T-helper 1 cell treated with Interleukin-12 subunit alpha and Interleukin-12 subunit beta and Interleukin-4 antibody, amounts not matched to agents 30 μg/mL and 1 μg/mL, for 36 hours (primary cell): ENCODE measurements at regions not wholly inside any gene's neighbourhood (a gene's known extent, or its start where the extent isn't known, plus 50 kb on each side); places are given as distances from the start of the nearest gene placed in this dataset.

Source experiments
- H3K27ac Mint-ChIP-seq: one replicate; pipeline ENCODE4 v1.8.0; 2021; ENCODE audit warnings: mild to moderate bottlenecking, mixed read lengths
- H3K27me3 Mint-ChIP-seq: one replicate; pipeline ENCODE4 v1.8.0; 2021; ENCODE audit warnings: low read depth, mixed read lengths
- H3K36me3 Mint-ChIP-seq: one replicate; pipeline ENCODE4 v1.8.0; 2021; ENCODE audit warnings: low read depth, mixed read lengths
- H3K4me1 Mint-ChIP-seq: one replicate; pipeline ENCODE4 v1.8.0; 2021; ENCODE audit warnings: low read depth, mixed read lengths
- H3K4me3 Mint-ChIP-seq: one replicate; pipeline ENCODE4 v1.8.0; 2021; ENCODE audit warnings: mild to moderate bottlenecking, moderate library complexity, mixed read lengths
- H3K9me3 Mint-ChIP-seq: one replicate; pipeline ENCODE4 v1.8.0; 2021; ENCODE audit warnings: mixed read lengths

DNA sequence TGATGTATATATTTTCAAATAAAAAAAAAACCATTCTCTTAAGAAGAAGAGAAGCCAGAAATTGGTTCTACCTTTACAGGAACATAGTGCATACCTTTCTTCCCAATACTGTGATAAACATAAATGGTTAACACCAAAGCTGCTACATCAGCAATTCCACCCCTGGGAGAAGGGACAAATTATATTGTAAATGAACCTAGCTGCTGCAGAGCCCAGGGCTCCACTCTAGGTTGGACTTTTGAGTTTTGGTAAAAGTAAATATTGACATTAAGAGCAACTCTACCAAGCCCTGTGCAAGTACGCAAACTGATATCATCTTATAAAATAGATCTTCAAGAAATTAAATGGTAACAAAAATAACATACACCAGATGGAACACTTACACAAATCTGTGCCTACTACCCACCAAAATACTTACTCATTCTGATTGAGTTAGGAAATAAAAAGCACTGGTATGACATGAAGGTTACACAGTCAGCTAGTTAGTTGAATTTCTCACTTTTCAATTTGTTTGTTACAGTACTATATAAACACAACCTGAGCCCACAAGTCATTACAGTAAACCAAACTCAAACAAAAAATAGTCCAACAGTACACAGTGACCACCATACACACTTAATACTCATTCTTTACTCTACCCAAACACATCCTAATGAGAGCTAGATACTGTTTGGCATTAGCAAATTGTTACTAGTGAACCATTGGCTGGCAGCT is 223.3 kb upstream of the HEY2 start:
- no peak overlapping the region for H3K27ac Mint-ChIP-seq
- no peaks in the 10 kb centered on the region for H3K9me3 Mint-ChIP-seq
- H3K27me3 Mint-ChIP-seq: peaks cover 23% of the 10 kb centered on the region
- no peaks in the 10 kb centered on the region for H3K36me3 Mint-ChIP-seq
- no peaks in the 10 kb centered on the region for H3K4me1 Mint-ChIP-seq
- H3K4me3 Mint-ChIP-seq: no peak overlapping the region

DNA sequence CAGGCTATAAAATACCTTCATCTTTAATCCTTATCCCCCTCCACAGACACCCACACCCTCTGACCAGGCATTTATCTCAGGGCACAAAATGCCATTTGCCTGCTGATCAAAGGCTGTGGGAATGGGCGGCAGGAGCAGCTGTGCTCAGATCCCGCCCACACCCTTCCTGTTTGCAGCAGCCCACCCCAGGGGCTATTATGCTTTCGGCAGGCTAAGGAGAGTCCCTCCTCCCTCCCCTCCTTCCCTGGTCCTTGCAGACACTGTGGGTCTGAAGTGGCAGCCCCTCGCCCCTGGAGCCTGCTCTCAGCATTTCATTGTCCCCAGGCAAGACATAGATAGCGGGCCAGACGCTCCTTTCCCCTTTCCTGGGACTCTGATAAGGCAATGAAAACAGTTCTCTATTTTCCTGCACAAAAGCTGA is 220.8 kb upstream of the HEY2 start:
- H3K9me3 Mint-ChIP-seq: no peaks in the 10 kb centered on the region
- no peak overlapping the region for H3K27ac Mint-ChIP-seq
- H3K27me3 Mint-ChIP-seq: peaks cover 37% of the 10 kb centered on the region
- no peaks in the 10 kb centered on the region for H3K36me3 Mint-ChIP-seq
- no peak overlapping the region for H3K4me3 Mint-ChIP-seq
- H3K4me1 Mint-ChIP-seq: peaks cover 6% of the 10 kb centered on the region

DNA sequence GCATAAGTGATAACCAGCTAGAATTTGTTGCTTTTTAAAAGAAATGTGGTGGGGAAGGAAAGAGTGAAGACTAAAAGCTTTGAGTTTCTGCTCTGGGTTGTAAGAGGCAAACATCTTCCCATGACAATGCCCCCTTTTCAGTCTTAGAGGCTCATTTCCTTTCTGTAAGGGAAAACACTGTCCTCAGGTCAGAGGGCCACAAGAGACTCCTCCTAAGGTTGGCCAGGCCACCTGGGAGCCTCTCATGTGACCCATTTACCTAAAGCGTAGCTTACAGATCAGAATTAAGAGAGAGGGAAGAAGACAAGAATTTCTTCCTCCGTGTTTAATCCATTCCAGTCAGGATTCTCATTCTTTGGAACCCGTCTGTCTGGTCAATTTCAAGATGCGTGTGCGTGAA is 220.4 kb upstream of the HEY2 start:
- Mint-ChIP-seq H3K27me3 (peaks cover 37% of the 10 kb centered on the region), H3K36me3 (no peaks in the 10 kb centered on the region), H3K4me1 (peaks cover 8% of the 10 kb centered on the region), H3K9me3 (no peaks in the 10 kb centered on the region), H3K4me3 (no peak overlapping the region), H3K27ac (no peak overlapping the region)

DNA sequence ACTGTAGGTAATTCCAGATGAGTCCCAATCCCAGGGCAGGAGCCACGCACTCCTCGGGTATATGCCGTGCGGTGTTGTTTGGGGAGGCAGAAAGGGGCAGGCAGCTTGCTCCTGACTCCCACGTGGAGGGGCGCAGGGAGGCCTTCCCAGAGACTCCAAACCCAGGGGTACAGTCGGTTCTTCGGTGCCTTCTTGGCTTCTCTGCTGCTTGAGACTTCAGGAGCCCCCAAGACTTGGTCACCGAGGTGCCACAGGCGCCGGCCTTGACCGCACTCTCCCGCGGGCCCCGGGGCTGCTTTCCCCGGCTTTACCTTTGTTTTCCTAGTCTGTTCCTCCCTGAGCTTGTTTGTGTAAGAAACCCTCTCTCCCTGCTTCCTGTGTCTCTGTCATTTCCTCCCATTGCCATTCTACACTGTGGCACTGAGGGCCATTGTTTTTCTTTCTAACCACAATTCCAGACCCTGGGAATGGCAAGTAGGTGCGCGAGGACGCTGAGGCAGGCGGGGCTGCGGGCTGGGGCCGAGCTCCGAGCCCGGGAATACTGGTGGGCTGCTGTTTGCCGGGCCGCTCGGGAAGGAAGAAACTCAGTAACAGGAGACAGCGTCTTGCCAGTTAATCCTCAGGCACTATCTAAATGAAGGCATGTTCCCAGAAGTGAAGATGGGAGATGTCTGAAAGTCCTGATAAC is 215.6 kb upstream of the HEY2 start:
- Mint-ChIP-seq H3K4me3 (no peak overlapping the region), H3K9me3 (no peaks in the 10 kb centered on the region), H3K4me1 (peaks cover 10% of the 10 kb centered on the region), H3K27me3 (peaks cover 50% of the 10 kb centered on the region), H3K36me3 (no peaks in the 10 kb centered on the region), H3K27ac (no peak overlapping the region)

DNA sequence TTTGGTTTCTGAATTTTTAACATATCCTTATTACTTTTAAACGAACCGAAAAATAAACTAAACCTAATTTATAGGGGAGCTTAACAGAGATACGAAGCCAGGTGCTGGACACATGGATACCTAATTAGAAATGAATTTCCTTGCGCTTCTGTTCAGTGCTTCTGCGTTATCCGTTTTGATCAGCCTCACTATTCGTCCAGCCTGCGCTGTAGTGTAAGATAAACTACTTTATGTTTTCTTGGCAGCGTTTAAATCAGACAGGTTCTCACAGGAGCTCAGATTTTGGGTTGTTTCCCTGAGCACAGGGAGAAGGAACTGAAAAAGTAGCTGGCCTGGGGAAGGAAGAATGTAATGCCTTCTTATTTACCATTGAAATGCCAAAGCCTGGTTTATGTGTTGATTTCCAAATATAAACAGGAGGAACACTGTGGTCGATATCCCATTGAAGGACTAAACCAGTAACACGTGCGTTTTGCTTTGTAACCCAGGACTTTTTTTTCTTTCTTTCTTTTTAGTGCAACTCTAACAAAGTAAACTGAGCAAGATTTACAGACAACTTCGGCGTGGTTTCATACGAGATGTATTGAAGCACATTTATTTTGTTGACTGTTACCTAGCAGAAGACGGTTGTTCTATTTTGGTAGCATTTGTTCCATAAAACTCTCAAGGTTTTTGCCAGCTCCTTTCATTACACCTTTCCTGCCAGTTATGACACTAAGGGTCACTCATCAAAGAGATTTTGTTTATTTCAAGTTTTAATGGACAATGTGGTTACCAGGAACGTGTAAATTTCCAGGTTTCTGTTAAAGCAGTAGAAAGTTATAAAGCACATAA is 214.8 kb upstream of the HEY2 start:
- peaks cover 42% of the 10 kb centered on the region for H3K27me3 Mint-ChIP-seq
- H3K4me1 Mint-ChIP-seq: peaks cover 10% of the 10 kb centered on the region
- H3K36me3 Mint-ChIP-seq: no peaks in the 10 kb centered on the region
- H3K9me3 Mint-ChIP-seq: no peaks in the 10 kb centered on the region
- no peak overlapping the region for H3K4me3 Mint-ChIP-seq
- H3K27ac Mint-ChIP-seq: no peak overlapping the region

DNA sequence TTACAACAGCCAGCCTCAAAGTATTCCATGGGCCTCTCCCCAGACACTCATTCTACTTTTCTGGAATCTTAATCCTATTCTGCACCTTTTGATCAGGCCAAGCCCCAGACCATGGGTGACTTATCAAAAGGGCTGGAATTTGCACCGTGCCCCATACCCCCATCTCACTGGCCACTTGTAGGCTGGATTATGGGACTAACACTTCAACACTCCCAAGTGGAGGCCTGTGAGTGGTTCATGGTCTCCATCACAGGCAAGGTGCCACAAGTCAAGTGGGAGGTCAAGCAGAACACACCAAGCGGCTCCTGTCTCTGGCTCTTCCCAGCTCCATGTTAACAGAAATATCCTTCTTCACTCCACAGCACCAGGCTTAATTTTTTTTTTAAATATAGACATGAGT is 212.3 kb upstream of the HEY2 start:
- Mint-ChIP-seq H3K36me3 (no peaks in the 10 kb centered on the region), H3K4me1 (peaks cover 10% of the 10 kb centered on the region), H3K4me3 (no peak overlapping the region), H3K27ac (no peak overlapping the region), H3K27me3 (peaks cover 37% of the 10 kb centered on the region), H3K9me3 (no peaks in the 10 kb centered on the region)

DNA sequence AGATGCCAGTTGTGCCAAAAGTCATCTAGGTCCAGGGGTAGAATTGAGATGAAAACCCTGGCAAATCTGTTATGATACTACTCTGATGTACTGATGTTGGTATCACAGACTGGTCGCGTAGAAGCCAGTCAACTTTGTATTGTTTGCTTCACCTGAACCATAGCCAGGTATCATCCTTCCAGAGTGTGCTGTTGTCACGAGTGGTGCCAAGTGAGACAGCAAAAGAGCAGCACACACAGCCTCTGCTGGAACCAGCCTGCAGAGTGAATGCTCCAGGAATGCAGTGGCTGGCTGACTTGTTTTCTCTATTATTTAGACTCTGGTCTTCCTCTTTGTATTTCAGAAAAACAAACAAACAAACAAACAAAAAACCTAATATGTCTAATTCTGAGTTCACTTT is 209.5 kb upstream of the HEY2 start:
- no peak overlapping the region for H3K4me3 Mint-ChIP-seq
- H3K4me1 Mint-ChIP-seq: no peaks in the 10 kb centered on the region
- H3K27ac Mint-ChIP-seq: no peak overlapping the region
- no peaks in the 10 kb centered on the region for H3K36me3 Mint-ChIP-seq
- H3K9me3 Mint-ChIP-seq: no peaks in the 10 kb centered on the region
- peaks cover 21% of the 10 kb centered on the region for H3K27me3 Mint-ChIP-seq

DNA sequence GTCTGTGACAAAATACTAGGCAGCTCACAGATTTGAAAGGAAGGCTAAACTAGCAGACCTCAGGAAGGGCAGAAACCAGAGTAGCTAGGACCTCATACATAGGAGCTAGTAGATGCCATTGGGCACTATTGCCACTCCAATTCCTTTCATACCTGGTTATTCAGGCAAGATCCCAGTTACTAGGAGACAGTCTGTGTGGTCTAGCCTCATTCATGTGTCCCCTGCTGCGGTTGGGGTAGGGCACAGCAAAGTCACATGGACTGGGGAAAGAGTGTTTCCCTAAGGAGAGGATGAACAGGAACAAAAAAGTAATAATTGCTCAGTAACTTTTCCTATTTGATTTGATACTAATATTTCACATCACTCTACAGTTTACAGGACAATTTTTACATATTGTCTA is 204.6 kb upstream of the HEY2 start:
- Mint-ChIP-seq H3K27me3 (peaks cover 9% of the 10 kb centered on the region), H3K4me1 (no peaks in the 10 kb centered on the region), H3K4me3 (no peak overlapping the region), H3K27ac (no peak overlapping the region), H3K9me3 (no peaks in the 10 kb centered on the region), H3K36me3 (no peaks in the 10 kb centered on the region)

DNA sequence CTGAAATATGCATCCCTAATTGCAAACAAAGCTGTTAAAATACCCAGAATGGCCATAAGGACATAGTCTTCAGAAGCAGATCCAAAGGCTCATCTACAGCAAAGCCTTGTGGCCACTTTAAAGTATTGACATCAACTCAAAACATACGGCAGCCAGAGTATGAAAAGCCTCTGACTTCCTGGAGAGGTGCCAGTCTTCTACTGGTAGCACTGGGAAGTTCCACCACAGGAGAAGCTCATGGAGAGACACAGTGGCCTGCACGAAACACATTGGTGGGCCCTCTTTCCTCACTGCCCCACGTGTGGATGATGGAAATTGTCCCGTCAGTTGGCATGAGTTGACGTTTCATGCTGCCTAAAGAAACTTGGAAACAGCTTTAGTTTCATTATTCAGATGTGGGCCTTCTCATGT is 202.6 kb upstream of the HEY2 start:
- Mint-ChIP-seq H3K4me1 (no peaks in the 10 kb centered on the region), H3K4me3 (no peak overlapping the region)

DNA sequence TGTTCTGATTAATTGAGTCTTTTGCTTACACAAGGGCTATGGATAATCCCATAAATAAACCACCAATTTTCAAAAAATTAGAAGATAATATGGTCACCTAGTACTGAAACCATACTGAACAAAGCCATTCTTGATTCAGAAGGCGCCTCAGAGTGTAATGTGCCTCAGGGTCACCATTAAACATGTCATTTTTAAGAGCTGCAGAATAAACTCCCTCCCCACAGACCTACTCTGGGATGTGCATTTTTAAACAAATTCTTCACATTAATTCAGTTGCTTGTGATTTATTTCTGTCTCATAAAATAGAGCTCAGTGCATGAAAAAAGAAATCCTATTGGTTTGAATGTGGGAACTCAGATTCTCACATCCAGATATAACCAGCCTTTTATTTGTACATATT is 202.1 kb upstream of the HEY2 start:
- no peak overlapping the region for H3K4me3 Mint-ChIP-seq
- H3K27me3 Mint-ChIP-seq: peaks cover 10% of the 10 kb centered on the region
- no peaks in the 10 kb centered on the region for H3K9me3 Mint-ChIP-seq
- no peaks in the 10 kb centered on the region for H3K4me1 Mint-ChIP-seq
- H3K36me3 Mint-ChIP-seq: no peaks in the 10 kb centered on the region
- H3K27ac Mint-ChIP-seq: no peak overlapping the region

More for the DNA sequence above, 202.6 kb upstream of the HEY2 start:
- Mint-ChIP-seq H3K27ac (no peak overlapping the region), H3K27me3 (peaks cover 8% of the 10 kb centered on the region), H3K9me3 (no peaks in the 10 kb centered on the region), H3K36me3 (no peaks in the 10 kb centered on the region)

DNA sequence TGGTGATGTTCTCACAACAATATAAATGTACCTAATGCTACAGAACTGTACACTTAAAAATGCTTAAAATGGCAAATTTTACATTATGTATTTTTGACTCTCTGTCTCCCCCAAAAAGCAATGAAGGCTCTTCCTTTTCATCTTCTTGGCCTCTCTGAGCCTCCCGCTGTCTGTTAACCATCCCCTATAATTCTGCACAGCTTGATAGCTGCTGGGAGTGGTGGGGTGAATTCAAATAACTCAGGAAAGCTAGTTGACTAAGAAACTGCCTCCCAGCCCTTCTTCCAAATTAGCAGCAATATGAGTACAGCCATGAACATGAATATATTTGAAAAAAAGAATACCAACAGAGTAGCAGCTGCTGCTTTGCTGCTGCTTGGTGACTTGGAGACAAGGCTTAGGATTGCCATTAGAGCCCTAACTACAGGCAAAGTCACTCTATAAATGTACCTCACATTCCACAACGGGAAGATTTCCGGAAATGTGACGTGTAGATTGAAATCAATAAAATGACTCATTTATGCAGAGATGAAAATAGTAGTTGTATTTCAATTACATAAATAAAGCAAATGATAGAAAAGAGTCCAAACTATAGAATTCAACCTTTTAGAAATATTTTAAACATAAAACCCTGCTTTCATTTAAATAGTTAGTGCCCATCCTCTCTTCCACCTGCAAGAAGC is 200.1 kb upstream of the HEY2 start:
- no peaks in the 10 kb centered on the region for H3K4me1 Mint-ChIP-seq
- no peaks in the 10 kb centered on the region for H3K9me3 Mint-ChIP-seq
- H3K27me3 Mint-ChIP-seq: peaks cover 10% of the 10 kb centered on the region
- no peaks in the 10 kb centered on the region for H3K36me3 Mint-ChIP-seq
- no peak overlapping the region for H3K4me3 Mint-ChIP-seq
- H3K27ac Mint-ChIP-seq: no peak overlapping the region

DNA sequence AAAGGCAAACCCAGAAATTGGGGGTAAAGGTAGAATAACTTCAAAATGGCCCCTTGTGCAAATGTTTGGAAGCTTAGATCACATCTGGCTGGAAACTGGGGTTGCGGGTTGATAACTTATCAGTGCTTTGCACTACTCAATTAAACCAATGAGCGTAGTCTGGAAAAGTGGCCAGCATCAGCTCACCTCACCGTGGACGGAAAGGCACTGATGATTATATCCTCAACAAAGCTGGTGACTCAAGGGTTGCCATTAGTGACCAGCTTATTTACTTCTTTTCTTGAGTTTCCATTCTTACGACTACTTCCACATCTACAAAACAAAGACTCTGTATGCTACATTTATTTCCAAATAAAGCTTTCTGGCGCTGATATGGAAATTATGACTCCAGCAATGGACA is 198.5 kb upstream of the HEY2 start:
- no peaks in the 10 kb centered on the region for H3K4me1 Mint-ChIP-seq
- no peak overlapping the region for H3K4me3 Mint-ChIP-seq
- no peak overlapping the region for H3K27ac Mint-ChIP-seq
- H3K27me3 Mint-ChIP-seq: peaks cover 13% of the 10 kb centered on the region
- no peaks in the 10 kb centered on the region for H3K9me3 Mint-ChIP-seq
- no peaks in the 10 kb centered on the region for H3K36me3 Mint-ChIP-seq

DNA sequence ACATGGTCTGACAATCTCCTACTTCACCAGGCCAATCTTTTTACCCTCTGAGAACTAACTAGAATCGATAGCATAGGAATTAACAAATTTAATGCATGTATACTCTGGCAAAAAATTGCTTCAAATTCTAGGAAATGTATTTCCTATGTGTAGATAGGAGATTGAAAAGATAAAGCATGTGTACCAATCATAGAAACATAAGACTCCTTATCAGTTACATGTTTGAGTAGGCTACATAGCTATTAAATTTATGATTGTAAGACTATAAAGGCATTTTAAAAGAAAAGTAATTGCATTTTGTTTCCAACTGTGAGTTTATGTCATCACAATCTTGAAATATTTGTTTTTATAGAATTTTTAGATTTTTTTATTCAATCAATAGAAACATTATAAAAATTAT is 196.6 kb upstream of the HEY2 start:
- H3K27ac Mint-ChIP-seq: no peak overlapping the region
- no peaks in the 10 kb centered on the region for H3K9me3 Mint-ChIP-seq
- H3K4me3 Mint-ChIP-seq: no peak overlapping the region
- H3K27me3 Mint-ChIP-seq: peaks cover 10% of the 10 kb centered on the region
- H3K36me3 Mint-ChIP-seq: no peaks in the 10 kb centered on the region
- H3K4me1 Mint-ChIP-seq: no peaks in the 10 kb centered on the region

DNA sequence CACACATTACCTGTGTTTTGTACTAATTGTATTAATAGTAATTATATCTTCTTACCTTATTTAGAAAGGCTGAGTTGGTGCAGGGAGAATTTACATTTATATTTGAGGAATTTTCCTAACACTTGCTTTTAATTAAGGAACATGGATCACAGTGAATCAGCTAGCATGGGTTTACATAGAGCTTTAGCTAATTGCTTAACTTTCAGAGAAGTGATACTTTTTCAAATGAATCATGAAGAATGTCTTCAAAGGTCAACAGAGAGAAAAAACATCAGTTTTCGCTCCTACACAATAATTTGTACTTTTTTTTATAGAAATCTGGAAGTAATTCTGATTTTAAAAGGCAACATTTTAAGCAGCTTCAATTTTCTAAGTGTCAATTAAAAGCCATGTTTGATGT is 195.0 kb upstream of the HEY2 start:
- Mint-ChIP-seq H3K4me3 (no peak overlapping the region), H3K4me1 (no peaks in the 10 kb centered on the region)

More for the DNA sequence above, 195.0 kb upstream of the HEY2 start:
- Mint-ChIP-seq H3K27ac (no peak overlapping the region), H3K9me3 (no peaks in the 10 kb centered on the region), H3K36me3 (no peaks in the 10 kb centered on the region), H3K27me3 (peaks cover 10% of the 10 kb centered on the region)
